ENCODE measurements at regions not wholly inside any gene's neighbourhood (a gene's known extent, or its start where the extent isn't known, plus 50 kb on each side); places are given as distances from the start of the nearest gene placed in this dataset.

DNA sequence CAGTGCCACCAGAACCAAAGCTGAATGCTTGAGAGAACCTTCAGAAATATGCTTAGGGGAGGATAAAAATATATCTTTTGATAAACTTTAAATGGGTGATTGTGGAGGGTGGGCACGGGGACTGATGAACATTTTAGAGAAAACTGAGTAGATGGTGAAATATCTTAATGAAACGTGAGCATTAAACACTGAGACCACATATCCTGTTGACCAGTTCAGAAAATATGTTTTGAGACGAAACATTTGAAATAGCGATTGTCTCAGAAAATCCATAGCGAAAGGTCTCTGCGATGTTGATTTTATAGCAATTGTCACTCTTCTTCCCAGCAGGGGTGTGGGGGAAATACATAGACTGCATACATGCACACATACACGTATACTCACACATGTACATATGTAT lies 231.0 kb downstream of the ESM1 start:
- no peak for TF ChIP-seq POLR2A (IDR thresholded peaks at IDR 0.05; ENCODE audit: low read length)
- no peak for TF ChIP-seq GATA1 (IDR thresholded peaks at IDR 0.05; ENCODE audit: low read depth, low read length)
